H1 (cell line): ENCODE measurements at regions not wholly inside any gene's neighbourhood (a gene's known extent, or its start where the extent isn't known, plus 50 kb on each side); places are given as distances from the start of the nearest gene placed in this dataset.

Experiments
- KDM5A ChIP-seq: fragments of 200-600 bp; IDR thresholded peaks from 2 replicates; pipeline ENCODE4 v1.7.1; 2012; ENCODE audit warnings: mild to moderate bottlenecking, low read length, inconsistent platforms, mixed read lengths
- POU5F1 ChIP-seq: IDR thresholded peaks from 2 replicates; pipeline ENCODE4 v1.6.1; 2011; ENCODE audit warnings: low read depth, mild to moderate bottlenecking, low read length, moderate library complexity
- SIRT6 ChIP-seq: IDR thresholded peaks from one replicate; pipeline ENCODE4 v1.7.1; 2012; ENCODE audit warnings: low read length, inconsistent platforms
- SP2 ChIP-seq: IDR thresholded peaks from 2 replicates; pipeline ENCODE4 v1.6.1; 2012; ENCODE audit warnings: mild to moderate bottlenecking, low read length, inconsistent platforms
- YY1 ChIP-seq: IDR thresholded peaks from 2 replicates; pipeline ENCODE4 v1.6.1; 2011; ENCODE audit warnings: low read depth, mild to moderate bottlenecking, low read length
- ZNF274 ChIP-seq: IDR thresholded peaks from 2 replicates; pipeline ENCODE4 v1.7.0; 2012; ENCODE audit warnings: low read length, borderline replicate concordance; ENCODE audit errors: extremely low read depth

GRCh38 chr5:157944938-157945337 lies 86.0 kb upstream of the CLINT1 start (continued):
- no peak for TF ChIP-seq ZNF274
- no peak for TF ChIP-seq YY1
- TF ChIP-seq KDM5A = no peak
- TF ChIP-seq POU5F1 = no peak
- no peak for TF ChIP-seq SP2
- TF ChIP-seq SIRT6 = no peak
- TF ChIP-seq, all 59 proteins: peak for 0
